H1 (cell line): ENCODE measurements at regions not wholly inside any gene's neighbourhood (a gene's known extent, or its start where the extent isn't known, plus 50 kb on each side); places are given as distances from the start of the nearest gene placed in this dataset.

Experiments used
- CHD2 ChIP-seq: IDR thresholded peaks from 2 replicates; pipeline ENCODE4 v1.6.1; 2012; ENCODE audit warnings: low read length, improper control_type of control experiment
- SIN3A ChIP-seq, 2 experiments: IDR thresholded peaks in 1 of 2; conservative IDR thresholded peaks in 1 of 2; 2 replicates each; pipeline ENCODE4 v1.6.1; 2011 to 2012; ENCODE audit warnings: low read length in 2 of 2, improper control_type of control experiment in 1 of 2, low read depth in 1 of 2, mild to moderate bottlenecking in 1 of 2
- ZNF274 ChIP-seq: IDR thresholded peaks from 2 replicates; pipeline ENCODE4 v1.7.0; 2012; ENCODE audit warnings: low read length, borderline replicate concordance; ENCODE audit errors: extremely low read depth
- TF ChIP-seq, protein P1 (sequence below): fragments of 300-600 bp; sonication (generic); IDR thresholded peaks from 2 replicates; pipeline ENCODE4 v1.7.1; 2012; ENCODE audit warnings: low read length, moderate library complexity, mild to moderate bottlenecking, inconsistent platforms; ENCODE audit not compliant: insufficient replicate concordance

DNA sequence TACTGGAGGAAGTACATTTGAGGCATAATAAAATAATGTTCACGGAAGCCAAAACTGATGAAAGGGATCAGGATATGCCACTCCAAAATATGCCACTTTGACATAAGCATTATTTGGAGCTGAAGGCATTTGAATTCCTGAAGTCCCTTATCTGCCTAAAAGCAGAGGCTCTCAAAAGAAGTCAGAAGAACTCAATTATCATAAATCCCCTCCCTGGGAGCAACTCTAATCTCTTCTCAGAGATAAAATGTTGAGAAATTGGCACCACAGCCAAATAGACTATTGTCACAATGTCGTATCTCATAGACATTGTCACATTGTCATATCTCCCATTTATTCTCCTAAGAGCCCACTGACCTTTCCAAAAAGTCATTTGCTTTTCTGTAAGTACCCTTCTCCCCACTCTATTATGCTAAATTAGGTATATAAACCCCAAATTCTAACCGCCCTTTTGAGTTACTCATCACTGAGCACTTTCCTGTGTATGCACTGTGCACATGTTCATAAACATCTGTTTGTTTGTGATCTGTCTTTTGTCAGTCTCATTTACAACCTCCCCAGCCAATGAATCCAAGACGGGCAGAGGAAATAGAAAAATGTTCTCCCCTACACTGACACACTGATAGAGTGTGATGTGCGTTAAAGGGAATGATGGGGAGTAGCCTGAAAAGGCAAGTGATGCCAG, 78.5 kb upstream of the NAF1 start (continued):
- TF ChIP-seq, protein P1, sequence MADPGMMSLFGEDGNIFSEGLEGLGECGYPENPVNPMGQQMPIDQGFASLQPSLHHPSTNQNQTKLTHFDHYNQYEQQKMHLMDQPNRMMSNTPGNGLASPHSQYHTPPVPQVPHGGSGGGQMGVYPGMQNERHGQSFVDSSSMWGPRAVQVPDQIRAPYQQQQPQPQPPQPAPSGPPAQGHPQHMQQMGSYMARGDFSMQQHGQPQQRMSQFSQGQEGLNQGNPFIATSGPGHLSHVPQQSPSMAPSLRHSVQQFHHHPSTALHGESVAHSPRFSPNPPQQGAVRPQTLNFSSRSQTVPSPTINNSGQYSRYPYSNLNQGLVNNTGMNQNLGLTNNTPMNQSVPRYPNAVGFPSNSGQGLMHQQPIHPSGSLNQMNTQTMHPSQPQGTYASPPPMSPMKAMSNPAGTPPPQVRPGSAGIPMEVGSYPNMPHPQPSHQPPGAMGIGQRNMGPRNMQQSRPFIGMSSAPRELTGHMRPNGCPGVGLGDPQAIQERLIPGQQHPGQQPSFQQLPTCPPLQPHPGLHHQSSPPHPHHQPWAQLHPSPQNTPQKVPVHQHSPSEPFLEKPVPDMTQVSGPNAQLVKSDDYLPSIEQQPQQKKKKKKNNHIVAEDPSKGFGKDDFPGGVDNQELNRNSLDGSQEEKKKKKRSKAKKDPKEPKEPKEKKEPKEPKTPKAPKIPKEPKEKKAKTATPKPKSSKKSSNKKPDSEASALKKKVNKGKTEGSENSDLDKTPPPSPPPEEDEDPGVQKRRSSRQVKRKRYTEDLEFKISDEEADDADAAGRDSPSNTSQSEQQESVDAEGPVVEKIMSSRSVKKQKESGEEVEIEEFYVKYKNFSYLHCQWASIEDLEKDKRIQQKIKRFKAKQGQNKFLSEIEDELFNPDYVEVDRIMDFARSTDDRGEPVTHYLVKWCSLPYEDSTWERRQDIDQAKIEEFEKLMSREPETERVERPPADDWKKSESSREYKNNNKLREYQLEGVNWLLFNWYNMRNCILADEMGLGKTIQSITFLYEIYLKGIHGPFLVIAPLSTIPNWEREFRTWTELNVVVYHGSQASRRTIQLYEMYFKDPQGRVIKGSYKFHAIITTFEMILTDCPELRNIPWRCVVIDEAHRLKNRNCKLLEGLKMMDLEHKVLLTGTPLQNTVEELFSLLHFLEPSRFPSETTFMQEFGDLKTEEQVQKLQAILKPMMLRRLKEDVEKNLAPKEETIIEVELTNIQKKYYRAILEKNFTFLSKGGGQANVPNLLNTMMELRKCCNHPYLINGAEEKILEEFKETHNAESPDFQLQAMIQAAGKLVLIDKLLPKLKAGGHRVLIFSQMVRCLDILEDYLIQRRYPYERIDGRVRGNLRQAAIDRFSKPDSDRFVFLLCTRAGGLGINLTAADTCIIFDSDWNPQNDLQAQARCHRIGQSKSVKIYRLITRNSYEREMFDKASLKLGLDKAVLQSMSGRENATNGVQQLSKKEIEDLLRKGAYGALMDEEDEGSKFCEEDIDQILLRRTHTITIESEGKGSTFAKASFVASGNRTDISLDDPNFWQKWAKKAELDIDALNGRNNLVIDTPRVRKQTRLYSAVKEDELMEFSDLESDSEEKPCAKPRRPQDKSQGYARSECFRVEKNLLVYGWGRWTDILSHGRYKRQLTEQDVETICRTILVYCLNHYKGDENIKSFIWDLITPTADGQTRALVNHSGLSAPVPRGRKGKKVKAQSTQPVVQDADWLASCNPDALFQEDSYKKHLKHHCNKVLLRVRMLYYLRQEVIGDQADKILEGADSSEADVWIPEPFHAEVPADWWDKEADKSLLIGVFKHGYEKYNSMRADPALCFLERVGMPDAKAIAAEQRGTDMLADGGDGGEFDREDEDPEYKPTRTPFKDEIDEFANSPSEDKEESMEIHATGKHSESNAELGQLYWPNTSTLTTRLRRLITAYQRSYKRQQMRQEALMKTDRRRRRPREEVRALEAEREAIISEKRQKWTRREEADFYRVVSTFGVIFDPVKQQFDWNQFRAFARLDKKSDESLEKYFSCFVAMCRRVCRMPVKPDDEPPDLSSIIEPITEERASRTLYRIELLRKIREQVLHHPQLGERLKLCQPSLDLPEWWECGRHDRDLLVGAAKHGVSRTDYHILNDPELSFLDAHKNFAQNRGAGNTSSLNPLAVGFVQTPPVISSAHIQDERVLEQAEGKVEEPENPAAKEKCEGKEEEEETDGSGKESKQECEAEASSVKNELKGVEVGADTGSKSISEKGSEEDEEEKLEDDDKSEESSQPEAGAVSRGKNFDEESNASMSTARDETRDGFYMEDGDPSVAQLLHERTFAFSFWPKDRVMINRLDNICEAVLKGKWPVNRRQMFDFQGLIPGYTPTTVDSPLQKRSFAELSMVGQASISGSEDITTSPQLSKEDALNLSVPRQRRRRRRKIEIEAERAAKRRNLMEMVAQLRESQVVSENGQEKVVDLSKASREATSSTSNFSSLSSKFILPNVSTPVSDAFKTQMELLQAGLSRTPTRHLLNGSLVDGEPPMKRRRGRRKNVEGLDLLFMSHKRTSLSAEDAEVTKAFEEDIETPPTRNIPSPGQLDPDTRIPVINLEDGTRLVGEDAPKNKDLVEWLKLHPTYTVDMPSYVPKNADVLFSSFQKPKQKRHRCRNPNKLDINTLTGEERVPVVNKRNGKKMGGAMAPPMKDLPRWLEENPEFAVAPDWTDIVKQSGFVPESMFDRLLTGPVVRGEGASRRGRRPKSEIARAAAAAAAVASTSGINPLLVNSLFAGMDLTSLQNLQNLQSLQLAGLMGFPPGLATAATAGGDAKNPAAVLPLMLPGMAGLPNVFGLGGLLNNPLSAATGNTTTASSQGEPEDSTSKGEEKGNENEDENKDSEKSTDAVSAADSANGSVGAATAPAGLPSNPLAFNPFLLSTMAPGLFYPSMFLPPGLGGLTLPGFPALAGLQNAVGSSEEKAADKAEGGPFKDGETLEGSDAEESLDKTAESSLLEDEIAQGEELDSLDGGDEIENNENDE: no peak
- no peak for TF ChIP-seq SIN3A (conservative IDR thresholded peaks at IDR 0.05 in 1 of 2, IDR thresholded peaks at IDR 0.05 in 1 of 2; ENCODE audit: low read depth in 1 of 2, low read length in 2 of 2)
- TF ChIP-seq CHD2: no peak
- no peak for TF ChIP-seq ZNF274
